PC-3 (cell line): ENCODE measurements at regions not wholly inside any gene's neighbourhood (a gene's known extent, or its start where the extent isn't known, plus 50 kb on each side); places are given as distances from the start of the nearest gene placed in this dataset.

Experiments
- EZH2phosphoT487 ChIP-seq: fragments of 300-600 bp; sonication (generic); IDR thresholded peaks from 2 replicates; pipeline ENCODE4 v1.6.1; 2018; ENCODE audit warnings: mild to moderate bottlenecking, antibody characterized with exemption, low read length, borderline replicate concordance
- TF ChIP-seq, protein P1 (sequence below): fragments of 300-600 bp; sonication (generic); conservative IDR thresholded peaks from 2 replicates; pipeline ENCODE4 v1.5.1; 2017; ENCODE audit warnings: antibody characterized with exemption, low read depth, mild to moderate bottlenecking, low read length

DNA sequence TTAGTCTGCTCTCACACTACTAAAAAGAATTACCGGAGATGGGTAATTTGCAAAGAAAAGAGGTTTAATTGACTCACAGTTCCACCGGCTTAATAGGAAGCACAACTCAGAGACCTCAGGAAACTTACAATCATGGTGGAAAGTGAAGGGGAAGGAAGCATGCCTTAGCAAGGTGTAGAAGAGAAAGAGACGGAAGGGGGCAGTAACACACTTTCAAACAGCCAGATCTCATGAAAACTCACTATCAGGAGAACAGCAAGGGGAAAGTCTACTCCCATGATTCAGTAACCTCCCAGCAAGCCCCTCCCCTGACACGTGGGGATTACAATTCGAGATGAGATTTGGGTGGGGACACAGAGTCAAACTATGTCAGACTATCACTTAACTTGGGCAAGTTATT, 236.6 kb upstream of the ANO3 start:
- TF ChIP-seq, protein P1, sequence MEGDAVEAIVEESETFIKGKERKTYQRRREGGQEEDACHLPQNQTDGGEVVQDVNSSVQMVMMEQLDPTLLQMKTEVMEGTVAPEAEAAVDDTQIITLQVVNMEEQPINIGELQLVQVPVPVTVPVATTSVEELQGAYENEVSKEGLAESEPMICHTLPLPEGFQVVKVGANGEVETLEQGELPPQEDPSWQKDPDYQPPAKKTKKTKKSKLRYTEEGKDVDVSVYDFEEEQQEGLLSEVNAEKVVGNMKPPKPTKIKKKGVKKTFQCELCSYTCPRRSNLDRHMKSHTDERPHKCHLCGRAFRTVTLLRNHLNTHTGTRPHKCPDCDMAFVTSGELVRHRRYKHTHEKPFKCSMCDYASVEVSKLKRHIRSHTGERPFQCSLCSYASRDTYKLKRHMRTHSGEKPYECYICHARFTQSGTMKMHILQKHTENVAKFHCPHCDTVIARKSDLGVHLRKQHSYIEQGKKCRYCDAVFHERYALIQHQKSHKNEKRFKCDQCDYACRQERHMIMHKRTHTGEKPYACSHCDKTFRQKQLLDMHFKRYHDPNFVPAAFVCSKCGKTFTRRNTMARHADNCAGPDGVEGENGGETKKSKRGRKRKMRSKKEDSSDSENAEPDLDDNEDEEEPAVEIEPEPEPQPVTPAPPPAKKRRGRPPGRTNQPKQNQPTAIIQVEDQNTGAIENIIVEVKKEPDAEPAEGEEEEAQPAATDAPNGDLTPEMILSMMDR, result no peak
- TF ChIP-seq EZH2phosphoT487, result no peak
